ENCODE measurements at regions not wholly inside any gene's neighbourhood (a gene's known extent, or its start where the extent isn't known, plus 50 kb on each side); places are given as distances from the start of the nearest gene placed in this dataset.

- TF ChIP-seq CTCF (IDR thresholded peaks at IDR 0.05) (no peak), EZH2 (IDR thresholded peaks at IDR 0.05; ENCODE audit: borderline replicate concordance, insufficient read depth, low read depth, low read length, poor library complexity, severe bottlenecking) (no peak)
Observed at GRCh38 chr6:25169553-25169952, 109.6 kb upstream of the CARMIL1 start.
